M059J (cell line): ENCODE measurements at regions not wholly inside any gene's neighbourhood (a gene's known extent, or its start where the extent isn't known, plus 50 kb on each side); places are given as distances from the start of the nearest gene placed in this dataset.

Experiments
- DNase-seq: peaks from one replicate; pipeline ENCODE4 v3.0.0-alpha.2; 2012; ENCODE audit warnings: low read depth

- DNase-seq, result no peak
These were observed 146.9 kb downstream of the TFEC start for GRCh38 chr7:115883629-115884028.

- DNase-seq, result no peak
These were observed 149.1 kb downstream of the TFEC start for GRCh38 chr7:115881476-115881875.

- DNase-seq, result no peak
These were observed 151.4 kb downstream of the TFEC start for GRCh38 chr7:115879171-115879570.

- DNase-seq, result no peak
These were observed 160.8 kb downstream of the TFEC start for GRCh38 chr7:115869801-115870200.

- DNase-seq, result no peak
These were observed 161.4 kb downstream of the TFEC start for GRCh38 chr7:115869190-115869589.

GRCh38 chr7:115868369-115868768 lies 162.2 kb downstream of the TFEC start:
- no peak for DNase-seq

GRCh38 chr7:115864082-115864481 lies 166.5 kb downstream of the TFEC start:
- no peak for DNase-seq

GRCh38 chr7:115851291-115851690 lies 179.3 kb downstream of the TFEC start:
- DNase-seq, result peak; percentile 38

- DNase-seq, result no peak
These were observed 179.8 kb downstream of the TFEC start for GRCh38 chr7:115850774-115851173.

GRCh38 chr7:115844857-115845256 lies 185.7 kb downstream of the TFEC start:
- DNase-seq, result no peak

GRCh38 chr7:115840702-115841101 lies 189.9 kb downstream of the TFEC start:
- no peak for DNase-seq

- no peak for DNase-seq
These were observed 191.7 kb downstream of the TFEC start for GRCh38 chr7:115838829-115839228.

- no peak for DNase-seq
These were observed 199.2 kb downstream of the TFEC start for GRCh38 chr7:115831371-115831770.

- DNase-seq, result no peak
These were observed 203.1 kb downstream of the TFEC start for GRCh38 chr7:115827305-115828045.

GRCh38 chr7:115825456-115826115 lies 205.0 kb downstream of the TFEC start:
- no peak for DNase-seq

GRCh38 chr7:115822801-115823200 lies 207.8 kb downstream of the TFEC start:
- DNase-seq, result no peak

- no peak for DNase-seq
These were observed 208.2 kb downstream of the TFEC start for GRCh38 chr7:115822380-115822779.

- DNase-seq, result no peak
These were observed 214.1 kb downstream of the TFEC start for GRCh38 chr7:115816318-115816974.

- DNase-seq, result no peak
These were observed 217.8 kb downstream of the TFEC start for GRCh38 chr7:115812794-115813193.

GRCh38 chr7:115805458-115805857 lies 225.1 kb downstream of the TFEC start:
- no peak for DNase-seq

GRCh38 chr7:115802415-115802814 lies 228.1 kb downstream of the TFEC start:
- DNase-seq, result no peak

- DNase-seq, result no peak
These were observed 231.1 kb downstream of the TFEC start for GRCh38 chr7:115799430-115799829.
